HEK293 (cell line): ENCODE measurements at regions not wholly inside any gene's neighbourhood (a gene's known extent, or its start where the extent isn't known, plus 50 kb on each side); places are given as distances from the start of the nearest gene placed in this dataset.

Experiments
- BCL11A ChIP-seq: fragments of 450-650 bp; formaldehyde crosslinking; IDR thresholded peaks from 2 replicates; pipeline ENCODE4 v1.5.1; 2016; ENCODE audit warnings: low read depth, missing biosample characterization, missing genetic modification characterization
- EGR2 ChIP-seq: fragments of 450-650 bp; formaldehyde crosslinking; IDR thresholded peaks from 2 replicates; pipeline ENCODE4 v1.5.1; 2016; ENCODE audit warnings: low read depth, missing biosample characterization, missing genetic modification characterization
- KLF1 ChIP-seq: fragments of 450-650 bp; formaldehyde crosslinking; IDR thresholded peaks from 2 replicates; pipeline ENCODE4 v1.5.1; 2016; ENCODE audit warnings: missing biosample characterization, missing genetic modification characterization
- MYNN ChIP-seq: fragments of 450-650 bp; formaldehyde crosslinking; IDR thresholded peaks from 2 replicates; pipeline ENCODE4 v1.5.1; 2016; ENCODE audit warnings: missing biosample characterization, missing genetic modification characterization, borderline replicate concordance
- ZNF132 ChIP-seq: fragments of 450-650 bp; formaldehyde crosslinking; IDR thresholded peaks from 2 replicates; pipeline ENCODE4 v1.5.1; 2017; ENCODE audit warnings: missing biosample characterization, missing genetic modification characterization, borderline replicate concordance
- ZNF140 ChIP-seq: fragments of 450-650 bp; formaldehyde crosslinking; IDR thresholded peaks from 2 replicates; pipeline ENCODE4 v1.5.1; 2016; ENCODE audit warnings: missing biosample characterization, missing genetic modification characterization
- ZNF302 ChIP-seq: fragments of 450-650 bp; formaldehyde crosslinking; IDR thresholded peaks from 2 replicates; pipeline ENCODE4 v1.5.1; 2016; ENCODE audit warnings: missing biosample characterization, missing genetic modification characterization, low read depth
- ZNF311 ChIP-seq: fragments of 450-650 bp; formaldehyde crosslinking; IDR thresholded peaks from 2 replicates; pipeline ENCODE4 v1.5.1; 2017; ENCODE audit warnings: missing biosample characterization, missing genetic modification characterization, borderline replicate concordance
- ZNF366 ChIP-seq: fragments of 450-650 bp; formaldehyde crosslinking; conservative IDR thresholded peaks from 2 replicates; pipeline ENCODE4 v1.5.1; 2016; ENCODE audit warnings: missing biosample characterization, missing genetic modification characterization
- TF ChIP-seq, protein P1 (sequence below): fragments of 450-650 bp; formaldehyde crosslinking; optimal IDR thresholded peaks from 2 replicates; pipeline ENCODE3; 2016; ENCODE audit warnings: missing biosample characterization, mild to moderate bottlenecking, missing genetic modification characterization
- TF ChIP-seq, protein P2 (sequence below): fragments of 450-650 bp; formaldehyde crosslinking; IDR thresholded peaks from 2 replicates; pipeline ENCODE4 v1.5.1; 2016; ENCODE audit warnings: missing biosample characterization, missing genetic modification characterization
- TF ChIP-seq, protein P3 (sequence below): fragments of 450-650 bp; formaldehyde crosslinking; IDR thresholded peaks from 2 replicates; pipeline ENCODE4 v1.5.1; 2016; ENCODE audit warnings: missing biosample characterization, missing genetic modification characterization
- TF ChIP-seq, protein P4 (sequence below): fragments of 450-650 bp; formaldehyde crosslinking; IDR thresholded peaks from 2 replicates; pipeline ENCODE4 v1.5.1; 2016; ENCODE audit warnings: missing biosample characterization, missing genetic modification characterization, low read depth

DNA sequence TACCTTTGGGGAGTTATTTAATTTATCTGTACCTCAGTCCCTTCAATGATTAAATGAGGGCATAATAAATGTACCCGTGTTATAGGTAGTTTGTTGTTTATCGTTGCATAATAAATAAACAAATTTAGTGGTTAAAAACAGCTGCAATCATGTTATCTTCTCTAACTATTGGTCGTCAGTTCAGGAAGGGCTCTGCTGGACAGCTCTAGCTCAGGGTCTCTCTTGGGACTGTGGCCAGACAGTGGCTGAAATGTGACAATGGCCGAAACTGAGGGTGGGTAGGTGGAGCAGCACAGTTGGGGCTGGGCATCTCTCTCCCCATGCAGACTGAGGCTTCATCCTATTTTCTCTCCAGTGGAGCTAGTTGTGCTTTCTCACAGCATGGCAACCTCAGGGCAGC lies 632.1 kb upstream of the HS6ST1 start:
- no peak for TF ChIP-seq ZNF366
- TF ChIP-seq ZNF140 (tag by site-specific recombination), result no peak
- TF ChIP-seq, protein P1, sequence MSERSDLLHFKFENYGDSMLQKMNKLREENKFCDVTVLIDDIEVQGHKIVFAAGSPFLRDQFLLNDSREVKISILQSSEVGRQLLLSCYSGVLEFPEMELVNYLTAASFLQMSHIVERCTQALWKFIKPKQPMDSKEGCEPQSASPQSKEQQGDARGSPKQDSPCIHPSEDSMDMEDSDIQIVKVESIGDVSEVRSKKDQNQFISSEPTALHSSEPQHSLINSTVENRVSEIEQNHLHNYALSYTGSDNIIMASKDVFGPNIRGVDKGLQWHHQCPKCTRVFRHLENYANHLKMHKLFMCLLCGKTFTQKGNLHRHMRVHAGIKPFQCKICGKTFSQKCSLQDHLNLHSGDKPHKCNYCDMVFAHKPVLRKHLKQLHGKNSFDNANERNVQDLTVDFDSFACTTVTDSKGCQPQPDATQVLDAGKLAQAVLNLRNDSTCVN, result no peak
- TF ChIP-seq MYNN (tag by site-specific recombination), result no peak
- TF ChIP-seq ZNF132 (tag by site-specific recombination), result no peak
- TF ChIP-seq, protein P2, sequence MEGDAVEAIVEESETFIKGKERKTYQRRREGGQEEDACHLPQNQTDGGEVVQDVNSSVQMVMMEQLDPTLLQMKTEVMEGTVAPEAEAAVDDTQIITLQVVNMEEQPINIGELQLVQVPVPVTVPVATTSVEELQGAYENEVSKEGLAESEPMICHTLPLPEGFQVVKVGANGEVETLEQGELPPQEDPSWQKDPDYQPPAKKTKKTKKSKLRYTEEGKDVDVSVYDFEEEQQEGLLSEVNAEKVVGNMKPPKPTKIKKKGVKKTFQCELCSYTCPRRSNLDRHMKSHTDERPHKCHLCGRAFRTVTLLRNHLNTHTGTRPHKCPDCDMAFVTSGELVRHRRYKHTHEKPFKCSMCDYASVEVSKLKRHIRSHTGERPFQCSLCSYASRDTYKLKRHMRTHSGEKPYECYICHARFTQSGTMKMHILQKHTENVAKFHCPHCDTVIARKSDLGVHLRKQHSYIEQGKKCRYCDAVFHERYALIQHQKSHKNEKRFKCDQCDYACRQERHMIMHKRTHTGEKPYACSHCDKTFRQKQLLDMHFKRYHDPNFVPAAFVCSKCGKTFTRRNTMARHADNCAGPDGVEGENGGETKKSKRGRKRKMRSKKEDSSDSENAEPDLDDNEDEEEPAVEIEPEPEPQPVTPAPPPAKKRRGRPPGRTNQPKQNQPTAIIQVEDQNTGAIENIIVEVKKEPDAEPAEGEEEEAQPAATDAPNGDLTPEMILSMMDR, result no peak
- TF ChIP-seq, protein P3, sequence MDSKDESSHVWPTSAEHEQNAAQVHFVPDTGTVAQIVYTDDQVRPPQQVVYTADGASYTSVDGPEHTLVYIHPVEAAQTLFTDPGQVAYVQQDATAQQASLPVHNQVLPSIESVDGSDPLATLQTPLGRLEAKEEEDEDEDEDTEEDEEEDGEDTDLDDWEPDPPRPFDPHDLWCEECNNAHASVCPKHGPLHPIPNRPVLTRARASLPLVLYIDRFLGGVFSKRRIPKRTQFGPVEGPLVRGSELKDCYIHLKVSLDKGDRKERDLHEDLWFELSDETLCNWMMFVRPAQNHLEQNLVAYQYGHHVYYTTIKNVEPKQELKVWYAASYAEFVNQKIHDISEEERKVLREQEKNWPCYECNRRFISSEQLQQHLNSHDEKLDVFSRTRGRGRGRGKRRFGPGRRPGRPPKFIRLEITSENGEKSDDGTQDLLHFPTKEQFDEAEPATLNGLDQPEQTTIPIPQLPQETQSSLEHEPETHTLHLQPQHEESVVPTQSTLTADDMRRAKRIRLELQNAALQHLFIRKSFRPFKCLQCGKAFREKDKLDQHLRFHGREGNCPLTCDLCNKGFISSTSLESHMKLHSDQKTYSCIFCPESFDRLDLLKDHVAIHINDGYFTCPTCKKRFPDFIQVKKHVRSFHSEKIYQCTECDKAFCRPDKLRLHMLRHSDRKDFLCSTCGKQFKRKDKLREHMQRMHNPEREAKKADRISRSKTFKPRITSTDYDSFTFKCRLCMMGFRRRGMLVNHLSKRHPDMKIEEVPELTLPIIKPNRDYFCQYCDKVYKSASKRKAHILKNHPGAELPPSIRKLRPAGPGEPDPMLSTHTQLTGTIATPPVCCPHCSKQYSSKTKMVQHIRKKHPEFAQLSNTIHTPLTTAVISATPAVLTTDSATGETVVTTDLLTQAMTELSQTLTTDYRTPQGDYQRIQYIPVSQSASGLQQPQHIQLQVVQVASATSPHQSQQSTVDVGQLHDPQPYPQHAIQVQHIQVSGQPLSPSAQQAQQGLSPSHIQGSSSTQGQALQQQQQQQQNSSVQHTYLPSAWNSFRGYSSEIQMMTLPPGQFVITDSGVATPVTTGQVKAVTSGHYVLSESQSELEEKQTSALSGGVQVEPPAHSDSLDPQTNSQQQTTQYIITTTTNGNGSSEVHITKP, result no peak
- TF ChIP-seq ZNF311 (tag by site-specific recombination), result no peak
- TF ChIP-seq BCL11A (tag by site-specific recombination), result no peak
- no peak for TF ChIP-seq ZNF302 (tag by site-specific recombination)
- TF ChIP-seq EGR2 (tag by site-specific recombination), result no peak
- TF ChIP-seq, protein P4, sequence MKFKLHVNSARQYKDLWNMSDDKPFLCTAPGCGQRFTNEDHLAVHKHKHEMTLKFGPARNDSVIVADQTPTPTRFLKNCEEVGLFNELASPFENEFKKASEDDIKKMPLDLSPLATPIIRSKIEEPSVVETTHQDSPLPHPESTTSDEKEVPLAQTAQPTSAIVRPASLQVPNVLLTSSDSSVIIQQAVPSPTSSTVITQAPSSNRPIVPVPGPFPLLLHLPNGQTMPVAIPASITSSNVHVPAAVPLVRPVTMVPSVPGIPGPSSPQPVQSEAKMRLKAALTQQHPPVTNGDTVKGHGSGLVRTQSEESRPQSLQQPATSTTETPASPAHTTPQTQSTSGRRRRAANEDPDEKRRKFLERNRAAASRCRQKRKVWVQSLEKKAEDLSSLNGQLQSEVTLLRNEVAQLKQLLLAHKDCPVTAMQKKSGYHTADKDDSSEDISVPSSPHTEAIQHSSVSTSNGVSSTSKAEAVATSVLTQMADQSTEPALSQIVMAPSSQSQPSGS, result no peak
- TF ChIP-seq KLF1 (tag by site-specific recombination), result no peak
